HG02588 (cell line): ENCODE measurements at regions not wholly inside any gene's neighbourhood (a gene's known extent, or its start where the extent isn't known, plus 50 kb on each side); places are given as distances from the start of the nearest gene placed in this dataset.

Source experiments
- ATAC-seq: cut with Tn5 transposase; IDR thresholded peaks from one replicate; pipeline ENCODE4 v1.9.1; 2021; ENCODE audit warnings: mild to moderate bottlenecking, moderate library complexity; ENCODE audit not compliant: unreplicated experiment

DNA sequence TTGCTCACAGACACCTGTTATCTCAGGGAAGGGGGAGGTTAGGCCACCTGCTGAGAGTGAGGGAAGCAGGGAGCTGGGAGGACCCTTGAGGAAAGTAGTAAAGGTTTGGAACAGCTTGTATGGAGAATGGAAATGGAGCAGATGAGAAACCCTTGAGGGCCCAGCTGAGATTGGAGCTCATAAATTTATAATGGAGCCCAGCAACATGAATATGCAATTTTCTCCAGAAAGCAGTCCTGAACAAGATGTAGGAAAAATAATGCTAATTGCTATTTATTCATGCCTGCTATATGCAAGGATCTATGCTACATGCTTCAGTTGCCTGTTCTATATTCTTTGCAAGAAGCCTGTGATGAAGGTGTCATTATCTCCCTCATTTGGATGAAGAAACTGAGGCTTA is 67.5 kb upstream of the LEF1 start:
- no peak for ATAC-seq

DNA sequence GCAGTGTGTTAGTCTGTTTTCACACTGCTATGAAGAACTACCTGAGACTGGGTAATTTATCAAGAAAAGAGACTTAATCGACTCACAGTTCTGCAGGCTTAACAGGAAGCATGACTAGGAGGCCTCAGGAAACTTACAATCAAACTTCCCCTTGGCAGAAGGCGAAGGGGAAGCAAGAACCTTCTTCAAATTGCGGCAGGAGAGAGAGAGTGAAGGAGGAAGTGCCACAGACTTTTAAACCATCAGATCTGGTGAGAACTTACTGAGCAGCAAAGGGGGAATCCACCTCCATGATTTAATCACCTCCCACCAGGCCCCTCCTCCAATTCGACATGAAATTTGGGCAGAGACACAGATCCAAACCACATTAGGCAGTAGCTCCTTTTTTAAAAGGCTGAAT is 59.2 kb upstream of the LEF1 start:
- no peak for ATAC-seq

DNA sequence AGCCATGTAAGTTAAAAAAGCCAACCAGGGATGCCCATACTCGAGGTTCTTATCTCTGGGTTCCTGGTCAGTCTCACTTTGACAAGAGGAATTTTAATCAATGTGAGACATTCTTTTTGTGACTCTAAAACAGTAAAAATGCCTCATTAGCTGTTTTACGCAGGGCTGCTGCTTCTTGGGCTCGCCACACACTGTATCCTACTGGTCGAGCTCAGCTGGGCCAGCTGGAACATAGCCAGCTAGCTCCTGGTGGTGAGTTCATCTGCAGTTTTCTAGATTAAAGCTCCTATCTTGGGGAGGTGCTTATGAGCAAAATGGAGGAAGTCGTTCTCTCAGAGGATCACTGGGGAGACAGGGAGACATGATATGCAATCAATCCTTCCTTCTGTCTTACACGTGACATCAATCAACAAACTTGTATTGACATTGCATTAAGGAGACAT is 55.9 kb upstream of the LEF1 start:
- ATAC-seq, result no peak

DNA sequence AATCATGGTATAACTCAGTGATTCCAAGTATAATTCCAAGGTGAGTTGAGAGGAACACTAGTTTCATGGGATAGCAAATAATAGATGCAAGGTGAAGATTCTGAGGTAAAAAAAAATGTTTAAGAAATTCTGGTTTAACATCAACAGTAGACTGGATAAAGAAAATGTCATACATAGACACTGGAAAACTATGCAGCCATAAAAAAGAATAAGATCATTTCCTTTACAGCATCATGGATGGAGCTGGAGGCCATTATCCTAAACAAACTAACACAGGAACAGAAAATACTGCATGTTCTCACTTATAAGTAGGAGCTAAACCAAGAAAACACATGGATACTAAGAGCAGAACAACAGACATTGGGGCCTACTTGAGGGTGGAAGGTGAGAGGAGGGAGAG is 54.6 kb upstream of the LEF1 start:
- ATAC-seq, result no peak

DNA sequence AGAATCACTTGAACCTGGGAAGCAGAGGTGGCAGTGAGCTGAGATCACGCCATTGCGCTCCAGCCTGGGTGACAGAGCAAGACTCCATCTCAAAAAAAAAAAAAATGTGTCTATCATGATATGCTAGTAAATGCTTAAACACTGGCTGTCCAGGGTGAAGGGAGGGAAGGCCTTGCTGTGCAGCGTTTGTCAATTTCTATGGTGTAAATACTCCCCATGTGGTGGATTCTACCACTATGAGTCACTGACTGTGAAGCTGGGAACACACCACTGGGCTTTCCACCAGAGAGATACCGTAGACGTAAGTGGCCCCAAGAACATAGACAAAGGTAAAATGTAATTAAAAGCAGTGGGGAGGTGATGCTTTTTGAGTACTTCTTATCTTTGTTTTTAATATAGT is 51.3 kb upstream of the LEF1 start:
- ATAC-seq, result no peak
